ENCODE measurements at regions not wholly inside any gene's neighbourhood (a gene's known extent, or its start where the extent isn't known, plus 50 kb on each side); places are given as distances from the start of the nearest gene placed in this dataset.
"Not testable (repeated sequence)": the region's sequence is repeated elsewhere in the genome, so short reads cannot be mapped to it uniquely, and the experiment has no call there.

- H3K36me3 ChIP-seq (ENCODE audit: control insufficient read depth in 1 of 2, insufficient read depth in 2 of 2, low read length in 1 of 2); ATAC-seq (ENCODE audit: low FRiP score); H3K27ac ChIP-seq (ENCODE audit: low read depth in 1 of 2, low read length in 2 of 2); DNase-seq; H3K4me1 ChIP-seq (ENCODE audit: control insufficient read depth in 1 of 2, insufficient read depth in 2 of 2, low read length in 2 of 2); H3K4me3 ChIP-seq (ENCODE audit: low read length in 2 of 2); H3K9me3 ChIP-seq (ENCODE audit: control insufficient read depth, low read length); intact Hi-C loops (cut with DNase I); H3K27me3 ChIP-seq (ENCODE audit: control insufficient read depth in 1 of 2, insufficient read depth in 2 of 2, low read length in 1 of 2): not testable (repeated sequence)
- WGBS, 2 donors, result 85 to 91% methylated on average over 1 of the region's 1 CpG
Measured at GRCh38 chr9:2443933-2444332, 177.7 kb upstream of the VLDLR start.

- WGBS, 2 donors, result 44 to 100% methylated on average over 1 to 2 of the region's 2 CpGs
- Histone ChIP-seq H3K36me3 (ENCODE audit: control insufficient read depth in 1 of 2, insufficient read depth in 2 of 2, low read length in 1 of 2) (no peaks in the 10 kb centered on the region), H3K27me3 (ENCODE audit: control insufficient read depth in 1 of 2, insufficient read depth in 2 of 2, low read length in 1 of 2) (no peaks in the 10 kb centered on the region), H3K4me3 (ENCODE audit: low read length in 2 of 2) (no peak overlapping the region), H3K4me1 (ENCODE audit: control insufficient read depth in 1 of 2, insufficient read depth in 2 of 2, low read length in 2 of 2) (no peaks in the 10 kb centered on the region), H3K27ac (ENCODE audit: low read depth in 1 of 2, low read length in 2 of 2) (no peak overlapping the region), H3K9me3 (ENCODE audit: control insufficient read depth, low read length) (no peaks in the 10 kb centered on the region)
- ATAC-seq (ENCODE audit: low FRiP score) (no peak), DNase-seq (no peak)
- intact Hi-C loops (cut with DNase I), result no loop called here
Measured at GRCh38 chr9:2448193-2448738, 173.3 kb upstream of the VLDLR start.

GRCh38 chr9:2453106-2453505 lies 168.5 kb upstream of the VLDLR start:
- H3K9me3 ChIP-seq (ENCODE audit: control insufficient read depth, low read length), result no peaks in the 10 kb centered on the region
- DNase-seq, result no peak
- 27 to 38% methylated on average over 1 of the region's 1 CpG for WGBS, 2 donors
- no peaks in the 10 kb centered on the region for H3K27me3 ChIP-seq (ENCODE audit: control insufficient read depth in 1 of 2, insufficient read depth in 2 of 2, low read length in 1 of 2)
- intact Hi-C loops (cut with DNase I), result no loop called here
- H3K4me3 ChIP-seq (ENCODE audit: low read length in 2 of 2), result no peak overlapping the region
- H3K4me1 ChIP-seq (ENCODE audit: control insufficient read depth in 1 of 2, insufficient read depth in 2 of 2, low read length in 2 of 2), result no peaks in the 10 kb centered on the region
- no peaks in the 10 kb centered on the region for H3K36me3 ChIP-seq (ENCODE audit: control insufficient read depth in 1 of 2, insufficient read depth in 2 of 2, low read length in 1 of 2)
- ATAC-seq (ENCODE audit: low FRiP score), result no peak
- no peak overlapping the region for H3K27ac ChIP-seq (ENCODE audit: low read depth in 1 of 2, low read length in 2 of 2)

GRCh38 chr9:2453701-2454100 lies 167.9 kb upstream of the VLDLR start:
- DNase-seq, result no peak
- Histone ChIP-seq H3K36me3 (ENCODE audit: control insufficient read depth in 1 of 2, insufficient read depth in 2 of 2, low read length in 1 of 2) (no peaks in the 10 kb centered on the region), H3K4me1 (ENCODE audit: control insufficient read depth in 1 of 2, insufficient read depth in 2 of 2, low read length in 2 of 2) (no peaks in the 10 kb centered on the region), H3K4me3 (ENCODE audit: low read length in 2 of 2) (no peak overlapping the region), H3K27me3 (ENCODE audit: control insufficient read depth in 1 of 2, insufficient read depth in 2 of 2, low read length in 1 of 2) (no peaks in the 10 kb centered on the region), H3K27ac (ENCODE audit: low read depth in 1 of 2, low read length in 2 of 2) (no peak overlapping the region), H3K9me3 (ENCODE audit: control insufficient read depth, low read length) (no peaks in the 10 kb centered on the region)
- WGBS, 2 donors, result 68 to 71% methylated on average over 6 of the region's 6 CpGs
- no peak for ATAC-seq (ENCODE audit: low FRiP score)
- intact Hi-C loops (cut with DNase I), result no loop called here

- no peak for DNase-seq
- Histone ChIP-seq H3K4me1 (ENCODE audit: control insufficient read depth in 1 of 2, insufficient read depth in 2 of 2, low read length in 2 of 2) (no peaks in the 10 kb centered on the region), H3K36me3 (ENCODE audit: control insufficient read depth in 1 of 2, insufficient read depth in 2 of 2, low read length in 1 of 2) (no peaks in the 10 kb centered on the region), H3K27ac (ENCODE audit: low read depth in 1 of 2, low read length in 2 of 2) (no peak overlapping the region), H3K4me3 (ENCODE audit: low read length in 2 of 2) (no peak overlapping the region), H3K9me3 (ENCODE audit: control insufficient read depth, low read length) (no peaks in the 10 kb centered on the region), H3K27me3 (ENCODE audit: control insufficient read depth in 1 of 2, insufficient read depth in 2 of 2, low read length in 1 of 2) (no peaks in the 10 kb centered on the region)
- ATAC-seq (ENCODE audit: low FRiP score), result no peak
- WGBS, 2 donors, result 12 to 18% methylated on average over 3 of the region's 3 CpGs
- intact Hi-C loops (cut with DNase I), result no loop called here
Measured at GRCh38 chr9:2459756-2460155, 161.8 kb upstream of the VLDLR start.

GRCh38 chr9:2461892-2462291 lies 159.7 kb upstream of the VLDLR start:
- WGBS, 2 donors, result 32 to 37% methylated on average over 5 of the region's 5 CpGs
- Histone ChIP-seq H3K4me1 (ENCODE audit: control insufficient read depth in 1 of 2, insufficient read depth in 2 of 2, low read length in 2 of 2) (no peaks in the 10 kb centered on the region), H3K27me3 (ENCODE audit: control insufficient read depth in 1 of 2, insufficient read depth in 2 of 2, low read length in 1 of 2) (no peaks in the 10 kb centered on the region), H3K4me3 (ENCODE audit: low read length in 2 of 2) (no peak overlapping the region), H3K9me3 (ENCODE audit: control insufficient read depth, low read length) (no peaks in the 10 kb centered on the region), H3K36me3 (ENCODE audit: control insufficient read depth in 1 of 2, insufficient read depth in 2 of 2, low read length in 1 of 2) (no peaks in the 10 kb centered on the region), H3K27ac (ENCODE audit: low read depth in 1 of 2, low read length in 2 of 2) (no peak overlapping the region)
- no peak for ATAC-seq (ENCODE audit: low FRiP score)
- intact Hi-C loops (cut with DNase I), result no loop called here
- DNase-seq, result no peak

- H3K9me3 ChIP-seq (ENCODE audit: control insufficient read depth, low read length), result no peaks in the 10 kb centered on the region
- no peaks in the 10 kb centered on the region for H3K36me3 ChIP-seq (ENCODE audit: control insufficient read depth in 1 of 2, insufficient read depth in 2 of 2, low read length in 1 of 2)
- no peaks in the 10 kb centered on the region for H3K27me3 ChIP-seq (ENCODE audit: control insufficient read depth in 1 of 2, insufficient read depth in 2 of 2, low read length in 1 of 2)
- intact Hi-C loops (cut with DNase I), result no loop called here
- H3K4me1 ChIP-seq (ENCODE audit: control insufficient read depth in 1 of 2, insufficient read depth in 2 of 2, low read length in 2 of 2), result no peaks in the 10 kb centered on the region
- H3K4me3 ChIP-seq (ENCODE audit: low read length in 2 of 2), result no peak overlapping the region
- no peak overlapping the region for H3K27ac ChIP-seq (ENCODE audit: low read depth in 1 of 2, low read length in 2 of 2)
- ATAC-seq (ENCODE audit: low FRiP score) (no peak), DNase-seq (no peak)
- WGBS, 2 donors, result 93 to 98% methylated on average over 2 of the region's 2 CpGs
Measured at GRCh38 chr9:2464624-2465023, 157.0 kb upstream of the VLDLR start.

- no peaks in the 10 kb centered on the region for H3K9me3 ChIP-seq (ENCODE audit: control insufficient read depth, low read length)
- no peaks in the 10 kb centered on the region for H3K36me3 ChIP-seq (ENCODE audit: control insufficient read depth in 1 of 2, insufficient read depth in 2 of 2, low read length in 1 of 2)
- WGBS, 2 donors, result 92 to 98% methylated on average over 2 of the region's 2 CpGs
- intact Hi-C loops (cut with DNase I), result no loop called here
- no peaks in the 10 kb centered on the region for H3K4me1 ChIP-seq (ENCODE audit: control insufficient read depth in 1 of 2, insufficient read depth in 2 of 2, low read length in 2 of 2)
- no peak overlapping the region for H3K27ac ChIP-seq (ENCODE audit: low read depth in 1 of 2, low read length in 2 of 2)
- no peak overlapping the region for H3K4me3 ChIP-seq (ENCODE audit: low read length in 2 of 2)
- DNase-seq (no peak), ATAC-seq (ENCODE audit: low FRiP score) (no peak)
- no peaks in the 10 kb centered on the region for H3K27me3 ChIP-seq (ENCODE audit: control insufficient read depth in 1 of 2, insufficient read depth in 2 of 2, low read length in 1 of 2)
Measured at GRCh38 chr9:2465516-2465915, 156.1 kb upstream of the VLDLR start.

- no peaks in the 10 kb centered on the region for H3K36me3 ChIP-seq (ENCODE audit: control insufficient read depth in 1 of 2, insufficient read depth in 2 of 2, low read length in 1 of 2)
- H3K27me3 ChIP-seq (ENCODE audit: control insufficient read depth in 1 of 2, insufficient read depth in 2 of 2, low read length in 1 of 2), result no peaks in the 10 kb centered on the region
- H3K4me3 ChIP-seq (ENCODE audit: low read length in 2 of 2), result no peak overlapping the region
- H3K4me1 ChIP-seq (ENCODE audit: control insufficient read depth in 1 of 2, insufficient read depth in 2 of 2, low read length in 2 of 2), result no peaks in the 10 kb centered on the region
- intact Hi-C loops (cut with DNase I), result no loop called here
- no peak overlapping the region for H3K27ac ChIP-seq (ENCODE audit: low read depth in 1 of 2, low read length in 2 of 2)
- no peaks in the 10 kb centered on the region for H3K9me3 ChIP-seq (ENCODE audit: control insufficient read depth, low read length)
- 55 to 65% methylated on average over 1 of the region's 1 CpG for WGBS, 2 donors
- no peak for ATAC-seq (ENCODE audit: low FRiP score)
- no peak for DNase-seq
Measured at GRCh38 chr9:2465921-2466460, 155.6 kb upstream of the VLDLR start.
